Mesothelial cell of epicardium (in vitro differentiated cells): ENCODE measurements at regions not wholly inside any gene's neighbourhood (a gene's known extent, or its start where the extent isn't known, plus 50 kb on each side); places are given as distances from the start of the nearest gene placed in this dataset.

Experiments
- DNase-seq, 2 experiments: peaks; one replicate each; pipeline ENCODE4 v3.0.0; 2021; ENCODE audit warnings: low spot score in 2 of 2; ENCODE audit not compliant: unreplicated experiment in 2 of 2
- H3K27ac Mint-ChIP-seq: 2 replicates; pipeline ENCODE4 v1.8.0; 2021; ENCODE audit warnings: mixed read lengths
- H3K27me3 Mint-ChIP-seq: 2 replicates; pipeline ENCODE4 v1.8.0; 2021; ENCODE audit warnings: low read depth, mixed read lengths
- H3K36me3 Mint-ChIP-seq: 2 replicates; pipeline ENCODE4 v1.8.0; 2021; ENCODE audit warnings: mixed read lengths
- H3K4me1 Mint-ChIP-seq: 2 replicates; pipeline ENCODE4 v1.8.0; 2021; ENCODE audit warnings: mixed read lengths
- H3K4me3 Mint-ChIP-seq: 2 replicates; pipeline ENCODE4 v1.8.0; 2021; ENCODE audit warnings: mild to moderate bottlenecking, moderate library complexity, mixed read lengths
- H3K9me3 Mint-ChIP-seq: 2 replicates; pipeline ENCODE4 v1.8.0; 2021; ENCODE audit warnings: mixed read lengths
- CTCF ChIP-seq: fragments of 200-600 bp; sonication (generic); IDR thresholded peaks from one replicate; pipeline ENCODE4 v1.5.0; 2021; ENCODE audit warnings: antibody characterized with exemption; ENCODE audit not compliant: unreplicated experiment

- TF ChIP-seq CTCF: no peak
- peaks cover 20% of the 10 kb centered on the region for H3K36me3 Mint-ChIP-seq
- no peak for DNase-seq
- H3K4me3 Mint-ChIP-seq: no peak overlapping the region
- no peak overlapping the region for H3K27ac Mint-ChIP-seq
- H3K9me3 Mint-ChIP-seq: peaks cover 20% of the 10 kb centered on the region
- peaks cover 50% of the 10 kb centered on the region for H3K4me1 Mint-ChIP-seq
- no peaks in the 10 kb centered on the region for H3K27me3 Mint-ChIP-seq
These were observed 465.4 kb upstream of the TNP1 start for GRCh38 chr2:217325251-217325650.

- no peak for TF ChIP-seq CTCF
- Mint-ChIP-seq H3K4me3 (no peak overlapping the region), H3K27me3 (no peaks in the 10 kb centered on the region), H3K4me1 (peaks cover 15% of the 10 kb centered on the region), H3K27ac (no peak overlapping the region), H3K36me3 (peaks cover 29% of the 10 kb centered on the region), H3K9me3 (peaks cover 23% of the 10 kb centered on the region)
- no peak for DNase-seq
These were observed 456.9 kb upstream of the TNP1 start for GRCh38 chr2:217316743-217317142.

- Mint-ChIP-seq H3K27me3 (no peaks in the 10 kb centered on the region), H3K9me3 (peaks cover 31% of the 10 kb centered on the region), H3K4me3 (no peak overlapping the region), H3K27ac (peak overlapping the region; percentile 84), H3K4me1 (peaks cover 15% of the 10 kb centered on the region), H3K36me3 (peaks cover 38% of the 10 kb centered on the region)
- no peak for DNase-seq
- TF ChIP-seq CTCF: no peak
These were observed 454.2 kb upstream of the TNP1 start for GRCh38 chr2:217314021-217314460.

- peaks cover 33% of the 10 kb centered on the region for H3K9me3 Mint-ChIP-seq
- no peak for TF ChIP-seq CTCF
- no peak overlapping the region for H3K27ac Mint-ChIP-seq
- no peak overlapping the region for H3K4me3 Mint-ChIP-seq
- H3K4me1 Mint-ChIP-seq: peaks cover 10% of the 10 kb centered on the region
- no peak for DNase-seq
- no peaks in the 10 kb centered on the region for H3K27me3 Mint-ChIP-seq
- peaks cover 39% of the 10 kb centered on the region for H3K36me3 Mint-ChIP-seq
These were observed 453.5 kb upstream of the TNP1 start for GRCh38 chr2:217313386-217313785.

- H3K4me3 Mint-ChIP-seq: no peak overlapping the region
- peaks cover 17% of the 10 kb centered on the region for H3K9me3 Mint-ChIP-seq
- no peak overlapping the region for H3K27ac Mint-ChIP-seq
- no peak for DNase-seq
- H3K36me3 Mint-ChIP-seq: peaks cover 13% of the 10 kb centered on the region
- H3K4me1 Mint-ChIP-seq: peaks cover 23% of the 10 kb centered on the region
- no peaks in the 10 kb centered on the region for H3K27me3 Mint-ChIP-seq
- no peak for TF ChIP-seq CTCF
These were observed 449.2 kb upstream of the TNP1 start for GRCh38 chr2:217309056-217309455.

GRCh38 chr2:217307023-217307422, 447.2 kb upstream of the TNP1 start:
- Mint-ChIP-seq H3K4me3 (no peak overlapping the region), H3K4me1 (peaks cover 20% of the 10 kb centered on the region)

More at GRCh38 chr2:217307023-217307422, 447.2 kb upstream of the TNP1 start:
- no peaks in the 10 kb centered on the region for H3K27me3 Mint-ChIP-seq
- peaks cover 17% of the 10 kb centered on the region for H3K9me3 Mint-ChIP-seq
- peaks cover 13% of the 10 kb centered on the region for H3K36me3 Mint-ChIP-seq
- no peak overlapping the region for H3K27ac Mint-ChIP-seq
- DNase-seq: no peak
- no peak for TF ChIP-seq CTCF
